ENCODE measurements at regions not wholly inside any gene's neighbourhood (a gene's known extent, or its start where the extent isn't known, plus 50 kb on each side); places are given as distances from the start of the nearest gene placed in this dataset.

DNA sequence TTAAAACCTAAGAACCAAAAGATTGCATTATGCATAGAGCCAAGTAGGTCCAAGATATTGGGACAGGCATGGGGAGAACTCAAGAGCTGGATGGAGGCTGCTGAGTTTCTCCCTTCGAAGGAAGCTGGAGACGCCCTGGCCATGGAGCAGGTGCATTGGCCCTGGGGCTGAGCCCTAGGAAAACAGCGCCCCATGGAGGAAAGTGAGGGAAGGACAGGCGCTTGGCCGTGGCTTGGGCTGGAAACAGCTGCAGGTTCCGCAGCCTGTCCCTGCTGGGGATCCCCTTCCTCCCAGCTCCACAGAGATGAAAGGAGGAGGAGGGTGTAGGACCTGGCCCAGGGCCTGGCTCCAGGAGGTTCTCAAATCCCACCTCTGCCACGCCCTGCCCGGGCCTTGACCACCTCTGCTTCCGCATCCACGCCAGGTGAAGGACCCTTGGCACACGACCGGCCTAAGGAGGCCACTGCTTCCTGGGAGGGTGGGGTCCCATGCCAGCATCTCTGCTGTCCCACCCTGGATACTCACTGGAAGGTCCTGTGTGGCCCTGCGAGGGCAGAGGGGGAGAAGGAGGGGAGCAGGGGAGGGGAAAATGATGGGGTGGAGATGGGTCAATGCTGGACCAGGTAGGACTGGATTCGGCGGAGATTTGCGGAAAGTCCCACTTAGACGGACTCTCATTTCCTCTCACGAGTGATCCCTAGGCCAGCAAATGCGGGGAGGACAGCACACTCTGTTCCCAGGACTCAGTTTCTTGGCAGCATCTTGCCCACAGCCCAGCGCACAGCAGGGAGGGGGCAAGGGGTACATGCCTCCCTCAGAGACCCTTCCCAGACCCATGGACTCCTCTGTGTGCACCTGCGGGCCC lies 258.6 kb upstream of the TCERG1L start:
- Histone ChIP-seq H3K36me3 (no peaks in the 10 kb centered on the region), H3K4me3 (no peak overlapping the region), H3K4me1 (no peaks in the 10 kb centered on the region), H3K27ac (no peak overlapping the region), H3K9me3 (no peaks in the 10 kb centered on the region), H3K27me3 (peaks cover 15% of the 10 kb centered on the region)
- TF ChIP-seq EP300 (IDR thresholded peaks at IDR 0.05) (no peak), CTCF (IDR thresholded peaks at IDR 0.05) (no peak), POLR2A (IDR thresholded peaks at IDR 0.05) (no peak), POLR2AphosphoS5 (IDR thresholded peaks at IDR 0.05) (no peak)
- peak in 1 of 2 donors; percentile 78 for DNase-seq (ENCODE audit: low spot score in 2 of 2)
- 83% methylated on average over 11 of the region's 21 CpGs for WGBS

DNA sequence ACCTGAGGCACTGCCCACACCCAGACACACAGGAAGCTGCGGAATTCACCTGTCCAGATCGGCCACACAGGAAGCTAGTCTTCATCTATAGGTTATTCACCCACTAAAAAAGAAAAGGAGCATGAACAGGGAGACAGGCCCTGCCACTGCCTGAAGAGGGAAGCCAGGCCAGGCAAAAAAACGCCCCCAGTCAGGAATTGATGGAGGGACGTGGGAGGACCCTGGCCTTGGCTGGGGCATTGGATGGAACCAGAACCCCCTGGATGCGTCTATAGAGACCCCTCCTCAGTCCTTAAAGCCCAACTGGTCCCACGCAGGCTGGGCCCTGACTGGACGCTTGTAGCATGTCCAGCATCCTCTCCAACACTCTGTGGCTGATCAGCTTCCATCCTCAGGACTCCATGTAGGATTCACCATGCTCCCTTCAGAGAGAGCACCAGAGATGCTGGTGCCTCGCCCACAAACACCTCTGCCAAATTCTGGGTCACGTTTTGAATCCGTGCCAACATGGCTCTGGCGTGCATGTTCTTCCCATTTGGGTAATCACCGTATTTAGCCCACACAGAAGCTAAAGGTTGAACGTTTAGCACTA lies 259.3 kb upstream of the TCERG1L start:
- H3K27ac ChIP-seq = no peak overlapping the region
- peaks cover 15% of the 10 kb centered on the region for H3K27me3 ChIP-seq
- H3K9me3 ChIP-seq = no peaks in the 10 kb centered on the region
- no peak overlapping the region for H3K4me3 ChIP-seq
- peak in 1 of 2 donors; percentile 55 for DNase-seq (ENCODE audit: low spot score in 2 of 2)
- 76% methylated on average over 13 of the region's 13 CpGs for WGBS
- H3K4me1 ChIP-seq = no peaks in the 10 kb centered on the region
- no peak for TF ChIP-seq POLR2AphosphoS5 (IDR thresholded peaks at IDR 0.05)
- H3K36me3 ChIP-seq = no peaks in the 10 kb centered on the region

- Histone ChIP-seq H3K4me1 (no peaks in the 10 kb centered on the region), H3K4me3 (no peak overlapping the region), H3K36me3 (no peaks in the 10 kb centered on the region), H3K27ac (no peak overlapping the region), H3K27me3 (peaks cover 15% of the 10 kb centered on the region), H3K9me3 (no peaks in the 10 kb centered on the region)
- TF ChIP-seq POLR2AphosphoS5 (IDR thresholded peaks at IDR 0.05) (no peak), CTCF (IDR thresholded peaks at IDR 0.05) (no peak), POLR2A (IDR thresholded peaks at IDR 0.05) (no peak), EP300 (IDR thresholded peaks at IDR 0.05) (no peak)
- peak in 1 of 2 donors; percentile 48 for DNase-seq (ENCODE audit: low spot score in 2 of 2)
- 88% methylated on average over 11 of the region's 11 CpGs for WGBS
Observed at GRCh38 chr10:131571346-131571745, 259.8 kb upstream of the TCERG1L start.

DNA sequence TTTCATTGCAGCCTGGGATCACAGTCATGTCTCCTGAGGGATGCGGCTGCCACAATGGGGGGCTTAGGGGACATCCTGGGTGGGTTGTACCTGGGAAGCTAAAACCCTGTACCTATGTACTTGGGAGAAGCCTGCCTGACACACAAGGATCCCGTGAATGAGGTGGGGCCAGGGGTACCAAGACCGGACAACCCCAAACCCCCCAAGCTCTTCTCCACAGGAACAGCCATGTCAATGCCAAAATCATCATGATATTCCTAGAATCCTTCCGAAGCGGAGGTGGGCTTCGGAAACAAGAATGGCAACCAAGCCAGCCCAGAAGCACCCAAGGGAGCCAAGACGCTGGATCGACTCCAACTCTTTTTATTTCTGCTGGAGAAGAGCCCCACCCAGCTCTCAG lies 260.3 kb upstream of the TCERG1L start:
- H3K4me1 ChIP-seq = no peaks in the 10 kb centered on the region
- H3K4me3 ChIP-seq = no peak overlapping the region
- TF ChIP-seq POLR2A (IDR thresholded peaks at IDR 0.05) (no peak), CTCF (IDR thresholded peaks at IDR 0.05) (no peak), EP300 (IDR thresholded peaks at IDR 0.05) (no peak), POLR2AphosphoS5 (IDR thresholded peaks at IDR 0.05) (no peak)
- H3K27ac ChIP-seq = no peak overlapping the region
- peaks cover 15% of the 10 kb centered on the region for H3K27me3 ChIP-seq
- peak in 1 of 2 donors; percentile 45 for DNase-seq (ENCODE audit: low spot score in 2 of 2)
- H3K36me3 ChIP-seq = no peaks in the 10 kb centered on the region
- WGBS = 69% methylated on average over 7 of the region's 8 CpGs
- no peaks in the 10 kb centered on the region for H3K9me3 ChIP-seq

GRCh38 chr10:131573256-131573655 lies 261.7 kb upstream of the TCERG1L start:
- no peaks in the 10 kb centered on the region for H3K4me1 ChIP-seq
- no peak overlapping the region for H3K4me3 ChIP-seq
- no peaks in the 10 kb centered on the region for H3K9me3 ChIP-seq
- H3K36me3 ChIP-seq = no peaks in the 10 kb centered on the region
- DNase-seq (ENCODE audit: low spot score in 2 of 2) = no peak
- WGBS = 80% methylated on average over 11 of the region's 11 CpGs
- no peak overlapping the region for H3K27ac ChIP-seq
- TF ChIP-seq CTCF (IDR thresholded peaks at IDR 0.05) (no peak), POLR2A (IDR thresholded peaks at IDR 0.05) (no peak)
- peaks cover 9% of the 10 kb centered on the region for H3K27me3 ChIP-seq

Measured in suprapubic skin (tissue), 4 donors.